ENCODE measurements at regions not wholly inside any gene's neighbourhood (a gene's known extent, or its start where the extent isn't known, plus 50 kb on each side); places are given as distances from the start of the nearest gene placed in this dataset.

DNA sequence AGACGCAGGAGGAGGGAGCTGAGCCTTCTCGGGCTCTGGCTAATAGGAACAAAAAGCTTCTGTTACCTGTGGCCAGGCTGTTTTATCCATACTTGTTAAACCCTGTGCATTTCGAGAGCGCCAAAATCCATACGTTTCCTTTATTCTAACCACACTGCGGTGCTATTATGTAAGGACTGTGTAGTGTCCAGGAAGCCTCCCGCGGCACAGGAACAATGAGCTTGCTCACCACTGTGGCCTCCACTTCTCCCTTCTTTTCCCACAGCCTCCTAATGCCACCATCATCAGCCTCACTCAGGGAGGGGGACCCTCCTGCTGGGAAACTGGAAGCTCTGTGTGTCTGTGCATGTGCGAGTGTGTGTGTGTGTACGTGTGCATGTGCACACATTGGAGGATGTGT, 268.5 kb downstream of the HAUS1 start:
- TF ChIP-seq HNF4G (IDR thresholded peaks at IDR 0.05) (no peak), NR2F2 (IDR thresholded peaks at IDR 0.05) (no peak)
- WGBS, result 88% methylated on average over 10 of the region's 10 CpGs

DNA sequence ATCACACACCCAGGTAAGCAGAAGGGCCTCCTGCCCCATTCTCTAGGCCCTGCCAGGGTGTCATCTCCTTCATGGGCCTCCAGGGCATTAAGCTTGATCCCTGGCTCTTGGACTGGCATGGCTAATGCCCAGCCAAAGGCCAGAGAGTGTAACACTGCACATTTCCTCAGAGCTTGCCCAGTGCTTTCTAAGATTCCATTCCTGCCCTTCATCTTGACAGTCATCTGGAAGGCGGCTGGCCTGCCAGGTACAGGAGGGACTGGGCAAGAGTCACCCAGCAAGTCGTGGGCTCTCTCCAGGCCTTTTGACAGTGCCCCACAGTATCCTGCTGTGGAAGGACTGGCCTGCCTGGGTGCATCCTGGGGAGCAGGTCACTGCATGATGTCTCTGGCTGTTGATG, 268.9 kb downstream of the HAUS1 start:
- Histone ChIP-seq H3K36me3 (ENCODE audit: control insufficient read depth in 4 of 4, insufficient read depth in 3 of 4, low read depth in 1 of 4, low read length in 3 of 4) (no peaks in the 10 kb centered on the region), H3K27ac (ENCODE audit: low read depth in 1 of 2, low read length in 2 of 2) (no peak overlapping the region), H3K4me3 (ENCODE audit: low read depth in 1 of 3, low read length in 3 of 3) (no peak overlapping the region), H3K4me1 (ENCODE audit: control insufficient read depth in 4 of 4, insufficient read depth in 4 of 4, low read length in 3 of 4) (peaks cover 0 to 3% (median 0%) of the 10 kb centered on the region in 4 donors), H3K9ac (ENCODE audit: low read depth in 1 of 2, low read length in 2 of 2) (no peak overlapping the region), H3K9me3 (ENCODE audit: control insufficient read depth in 4 of 4, low read length in 3 of 4) (no peaks in the 10 kb centered on the region), H3K27me3 (ENCODE audit: control insufficient read depth in 4 of 4, insufficient read depth in 4 of 4, low read length in 3 of 4) (no peaks in the 10 kb centered on the region)
- TF ChIP-seq, protein P1, sequence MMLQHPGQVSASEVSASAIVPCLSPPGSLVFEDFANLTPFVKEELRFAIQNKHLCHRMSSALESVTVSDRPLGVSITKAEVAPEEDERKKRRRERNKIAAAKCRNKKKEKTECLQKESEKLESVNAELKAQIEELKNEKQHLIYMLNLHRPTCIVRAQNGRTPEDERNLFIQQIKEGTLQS (IDR thresholded peaks at IDR 0.05), result no peak
- TF ChIP-seq CTCF (IDR thresholded peaks at IDR 0.05; ENCODE audit: low read depth, low read length, missing input control), result no peak
- no peak for TF ChIP-seq TAF1 (conservative IDR thresholded peaks at IDR 0.05)
- no peak for TF ChIP-seq HNF4G (IDR thresholded peaks at IDR 0.05)
- no peak for TF ChIP-seq YY1 (IDR thresholded peaks at IDR 0.05)
- TF ChIP-seq FOXA2 (IDR thresholded peaks at IDR 0.05), result no peak
- TF ChIP-seq, protein P2, sequence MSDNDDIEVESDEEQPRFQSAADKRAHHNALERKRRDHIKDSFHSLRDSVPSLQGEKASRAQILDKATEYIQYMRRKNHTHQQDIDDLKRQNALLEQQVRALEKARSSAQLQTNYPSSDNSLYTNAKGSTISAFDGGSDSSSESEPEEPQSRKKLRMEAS (IDR thresholded peaks at IDR 0.05), result no peak
- TF ChIP-seq, protein P3, sequence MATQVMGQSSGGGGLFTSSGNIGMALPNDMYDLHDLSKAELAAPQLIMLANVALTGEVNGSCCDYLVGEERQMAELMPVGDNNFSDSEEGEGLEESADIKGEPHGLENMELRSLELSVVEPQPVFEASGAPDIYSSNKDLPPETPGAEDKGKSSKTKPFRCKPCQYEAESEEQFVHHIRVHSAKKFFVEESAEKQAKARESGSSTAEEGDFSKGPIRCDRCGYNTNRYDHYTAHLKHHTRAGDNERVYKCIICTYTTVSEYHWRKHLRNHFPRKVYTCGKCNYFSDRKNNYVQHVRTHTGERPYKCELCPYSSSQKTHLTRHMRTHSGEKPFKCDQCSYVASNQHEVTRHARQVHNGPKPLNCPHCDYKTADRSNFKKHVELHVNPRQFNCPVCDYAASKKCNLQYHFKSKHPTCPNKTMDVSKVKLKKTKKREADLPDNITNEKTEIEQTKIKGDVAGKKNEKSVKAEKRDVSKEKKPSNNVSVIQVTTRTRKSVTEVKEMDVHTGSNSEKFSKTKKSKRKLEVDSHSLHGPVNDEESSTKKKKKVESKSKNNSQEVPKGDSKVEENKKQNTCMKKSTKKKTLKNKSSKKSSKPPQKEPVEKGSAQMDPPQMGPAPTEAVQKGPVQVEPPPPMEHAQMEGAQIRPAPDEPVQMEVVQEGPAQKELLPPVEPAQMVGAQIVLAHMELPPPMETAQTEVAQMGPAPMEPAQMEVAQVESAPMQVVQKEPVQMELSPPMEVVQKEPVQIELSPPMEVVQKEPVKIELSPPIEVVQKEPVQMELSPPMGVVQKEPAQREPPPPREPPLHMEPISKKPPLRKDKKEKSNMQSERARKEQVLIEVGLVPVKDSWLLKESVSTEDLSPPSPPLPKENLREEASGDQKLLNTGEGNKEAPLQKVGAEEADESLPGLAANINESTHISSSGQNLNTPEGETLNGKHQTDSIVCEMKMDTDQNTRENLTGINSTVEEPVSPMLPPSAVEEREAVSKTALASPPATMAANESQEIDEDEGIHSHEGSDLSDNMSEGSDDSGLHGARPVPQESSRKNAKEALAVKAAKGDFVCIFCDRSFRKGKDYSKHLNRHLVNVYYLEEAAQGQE (IDR thresholded peaks at IDR 0.05), result no peak
- no peak for TF ChIP-seq NR2F2 (IDR thresholded peaks at IDR 0.05)
- no peak for TF ChIP-seq RXRA (IDR thresholded peaks at IDR 0.05)
- no peak for TF ChIP-seq HNF4A (conservative IDR thresholded peaks at IDR 0.05)
- TF ChIP-seq EGR1 (IDR thresholded peaks at IDR 0.05; ENCODE audit: low read depth in 2 of 2), result no peak
- no peak for TF ChIP-seq RAD21 (IDR thresholded peaks at IDR 0.05)
- no peak for TF ChIP-seq FOXA1 (IDR thresholded peaks at IDR 0.05)
- TF ChIP-seq GABPA (IDR thresholded peaks at IDR 0.05 in 1 of 2, conservative IDR thresholded peaks at IDR 0.05 in 1 of 2), result no peak
- no peak for TF ChIP-seq JUND (IDR thresholded peaks at IDR 0.05)
- TF ChIP-seq, protein P4, sequence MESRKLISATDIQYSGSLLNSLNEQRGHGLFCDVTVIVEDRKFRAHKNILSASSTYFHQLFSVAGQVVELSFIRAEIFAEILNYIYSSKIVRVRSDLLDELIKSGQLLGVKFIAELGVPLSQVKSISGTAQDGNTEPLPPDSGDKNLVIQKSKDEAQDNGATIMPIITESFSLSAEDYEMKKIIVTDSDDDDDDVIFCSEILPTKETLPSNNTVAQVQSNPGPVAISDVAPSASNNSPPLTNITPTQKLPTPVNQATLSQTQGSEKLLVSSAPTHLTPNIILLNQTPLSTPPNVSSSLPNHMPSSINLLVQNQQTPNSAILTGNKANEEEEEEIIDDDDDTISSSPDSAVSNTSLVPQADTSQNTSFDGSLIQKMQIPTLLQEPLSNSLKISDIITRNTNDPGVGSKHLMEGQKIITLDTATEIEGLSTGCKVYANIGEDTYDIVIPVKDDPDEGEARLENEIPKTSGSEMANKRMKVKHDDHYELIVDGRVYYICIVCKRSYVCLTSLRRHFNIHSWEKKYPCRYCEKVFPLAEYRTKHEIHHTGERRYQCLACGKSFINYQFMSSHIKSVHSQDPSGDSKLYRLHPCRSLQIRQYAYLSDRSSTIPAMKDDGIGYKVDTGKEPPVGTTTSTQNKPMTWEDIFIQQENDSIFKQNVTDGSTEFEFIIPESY (IDR thresholded peaks at IDR 0.05), result no peak
- no peak for TF ChIP-seq SP1 (IDR thresholded peaks at IDR 0.05)
- WGBS, result 82% methylated on average over 2 of the region's 2 CpGs
- DNase-seq (ENCODE audit: low spot score), result no peak

More for the DNA sequence above, 268.5 kb downstream of the HAUS1 start:
- H3K27me3 ChIP-seq (ENCODE audit: control insufficient read depth in 4 of 4, insufficient read depth in 4 of 4, low read length in 3 of 4), result no peaks in the 10 kb centered on the region
- H3K27ac ChIP-seq (ENCODE audit: low read depth in 1 of 2, low read length in 2 of 2), result no peak overlapping the region
- no peaks in the 10 kb centered on the region for H3K36me3 ChIP-seq (ENCODE audit: control insufficient read depth in 4 of 4, insufficient read depth in 3 of 4, low read depth in 1 of 4, low read length in 3 of 4)
- H3K4me1 ChIP-seq (ENCODE audit: control insufficient read depth in 4 of 4, insufficient read depth in 4 of 4, low read length in 3 of 4), result peaks cover 0 to 3% (median 0%) of the 10 kb centered on the region in 4 donors
- H3K9ac ChIP-seq (ENCODE audit: low read depth in 1 of 2, low read length in 2 of 2), result no peak overlapping the region
- H3K4me3 ChIP-seq (ENCODE audit: low read depth in 1 of 3, low read length in 3 of 3), result no peak overlapping the region
- H3K9me3 ChIP-seq (ENCODE audit: control insufficient read depth in 4 of 4, low read length in 3 of 4), result no peaks in the 10 kb centered on the region
- no peak for DNase-seq (ENCODE audit: low spot score)

All from liver (tissue), 8 donors.